GM21576 (cell line): ENCODE measurements at regions not wholly inside any gene's neighbourhood (a gene's known extent, or its start where the extent isn't known, plus 50 kb on each side); places are given as distances from the start of the nearest gene placed in this dataset.

ENCODE experiments used
- ATAC-seq: cut with Tn5 transposase; IDR thresholded peaks from one replicate; pipeline ENCODE4 v1.9.1; 2021; ENCODE audit warnings: mild to moderate bottlenecking, moderate library complexity; ENCODE audit not compliant: unreplicated experiment

DNA sequence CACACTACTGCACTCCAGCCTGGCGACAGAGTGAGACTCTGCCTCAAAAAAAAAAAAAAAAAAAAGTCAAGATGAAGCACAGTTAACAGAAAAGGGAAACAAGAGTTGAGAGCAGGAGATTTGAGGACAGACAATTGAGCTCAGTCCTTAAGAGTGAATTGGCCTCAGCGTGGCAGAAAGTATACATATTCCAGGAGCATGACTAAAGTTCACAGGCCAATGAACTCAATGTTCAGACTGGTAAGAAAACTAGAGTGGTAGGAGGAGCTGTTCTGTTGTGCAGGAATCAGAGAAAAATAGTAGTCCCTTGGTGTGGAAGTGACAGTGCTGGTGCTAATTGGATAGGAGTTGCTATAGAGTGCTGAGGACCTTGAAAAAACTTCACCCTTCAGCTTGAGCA lies 60.0 kb downstream of the NRN1 start:
- ATAC-seq: no peak

DNA sequence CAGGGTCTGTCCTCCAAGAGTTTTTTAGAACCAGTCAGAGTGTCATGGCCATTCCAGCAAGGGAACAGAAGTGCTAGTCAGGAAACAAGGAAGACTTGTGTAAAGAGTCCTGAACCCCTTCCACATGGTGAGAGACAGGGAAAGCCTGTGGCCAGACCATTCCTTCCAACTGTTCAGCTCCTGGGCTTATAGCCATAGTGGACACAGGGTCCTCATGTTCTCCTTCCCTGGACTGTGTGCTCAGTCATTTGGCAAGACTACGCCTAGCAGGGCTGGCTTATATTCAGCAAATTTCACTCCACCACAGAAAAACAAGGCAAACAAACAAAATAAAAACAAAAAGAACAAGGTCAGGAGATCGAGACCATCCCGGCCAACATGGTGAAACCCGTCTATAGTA lies 60.5 kb downstream of the NRN1 start:
- ATAC-seq: no peak

DNA sequence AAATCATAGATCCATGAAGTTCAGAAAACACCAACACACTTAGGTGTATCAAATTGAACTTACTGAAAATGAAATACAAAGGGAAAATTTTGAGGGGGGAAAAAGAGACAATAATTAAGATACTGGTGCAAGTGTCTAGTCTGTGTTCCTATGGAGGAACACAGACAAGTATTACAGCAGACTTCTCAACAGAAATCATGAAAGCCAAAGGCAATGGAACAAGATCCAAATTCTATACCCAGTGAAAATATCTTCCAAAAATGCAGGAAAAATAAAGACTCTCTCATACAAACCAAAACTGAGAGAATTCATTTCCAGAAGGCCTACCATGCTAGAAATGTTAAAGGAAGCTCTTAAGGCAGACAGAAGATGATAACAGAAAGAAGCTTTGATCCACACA lies 63.1 kb downstream of the NRN1 start:
- no peak for ATAC-seq

DNA sequence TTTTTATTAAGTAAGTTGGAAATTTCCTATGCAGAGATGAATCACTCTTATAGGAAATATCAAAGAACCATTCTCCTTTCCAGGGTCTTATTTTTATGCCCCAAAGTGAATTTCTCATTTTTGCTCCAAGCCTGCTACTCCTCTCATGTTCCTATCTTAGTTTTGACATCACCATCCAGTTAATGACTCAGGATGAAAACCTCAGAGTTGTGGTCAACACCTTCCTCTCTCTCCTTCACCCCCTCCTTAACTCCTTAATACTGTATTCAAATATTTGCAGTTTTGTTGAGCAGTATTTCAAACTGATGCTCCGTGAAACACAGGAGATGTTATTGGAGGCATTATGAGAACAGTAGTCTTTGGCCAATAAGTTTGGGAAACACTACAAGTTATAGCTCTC lies 64.1 kb downstream of the NRN1 start:
- no peak for ATAC-seq

DNA sequence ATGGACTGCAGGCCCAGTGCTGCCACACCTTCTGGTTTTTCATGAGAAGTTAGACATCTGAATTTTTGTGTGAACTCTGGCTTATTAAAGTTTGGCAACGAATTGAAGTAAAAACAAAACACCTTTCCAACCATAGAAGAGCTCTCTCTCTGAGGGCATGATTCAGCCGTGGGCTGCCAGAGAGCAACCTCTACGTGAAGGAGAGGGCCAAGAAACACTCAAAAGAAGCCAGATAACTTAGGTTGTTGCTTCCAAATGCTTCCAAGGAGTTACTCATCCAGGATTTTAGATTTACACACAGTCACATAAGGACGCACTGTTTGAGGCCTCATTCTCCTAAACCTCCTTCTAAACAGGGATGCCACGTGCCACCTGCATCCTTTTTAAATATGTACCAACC lies 65.5 kb downstream of the NRN1 start:
- no peak for ATAC-seq

DNA sequence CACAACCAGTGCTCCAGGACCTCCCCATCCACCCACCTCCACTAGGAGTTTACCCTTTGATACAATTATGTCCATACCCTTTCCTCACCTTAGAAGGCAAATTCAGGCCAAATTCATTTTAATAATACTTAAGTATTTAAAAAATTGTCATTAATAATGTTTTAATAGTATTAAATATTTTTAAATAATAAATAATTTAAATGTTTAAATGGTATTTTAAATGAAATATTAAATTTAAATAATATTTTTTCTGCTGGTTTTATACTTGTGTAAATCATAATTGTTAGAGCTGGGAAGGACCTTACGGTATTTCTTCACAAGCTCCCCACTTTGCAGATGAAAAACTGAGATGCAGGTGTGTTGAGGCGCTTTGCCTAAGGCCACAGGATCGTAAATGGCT lies 67.8 kb downstream of the NRN1 start:
- ATAC-seq: no peak

DNA sequence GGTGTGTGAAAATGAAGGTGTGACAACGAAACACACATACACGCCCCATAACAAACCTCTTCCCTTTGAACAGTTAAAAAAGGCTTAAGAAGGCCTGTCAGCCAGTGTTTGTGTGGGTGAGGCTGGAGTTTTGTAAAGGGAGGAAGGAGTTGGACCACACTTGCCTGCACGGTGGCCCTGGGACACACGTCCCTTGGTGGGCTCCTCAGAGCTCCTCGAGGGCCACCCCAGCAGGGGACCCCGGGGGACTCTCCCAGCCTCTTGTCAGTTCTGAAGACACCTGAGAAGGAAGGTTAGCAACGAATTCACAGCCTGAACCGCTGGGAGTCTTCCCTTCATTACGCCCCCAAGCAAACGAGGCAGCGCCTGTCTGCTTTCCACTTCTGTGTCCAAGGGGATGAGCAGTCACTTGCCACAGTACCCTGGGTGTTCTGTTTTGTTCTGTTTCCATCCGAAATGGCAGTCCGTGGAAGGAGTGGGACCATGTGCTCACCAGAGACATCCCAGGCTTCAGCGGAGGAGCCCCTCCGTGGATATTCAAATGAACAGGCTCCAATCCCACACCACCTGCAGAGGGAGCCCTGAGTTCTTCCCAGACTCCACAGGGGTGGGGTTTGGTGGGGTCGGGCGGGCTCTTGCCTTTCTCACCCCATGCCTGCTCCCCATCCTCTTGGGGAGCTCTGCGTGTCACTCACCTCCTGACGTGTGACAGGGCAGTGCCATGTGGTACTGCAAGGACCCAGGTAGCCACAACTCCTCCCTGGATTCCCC lies 68.6 kb downstream of the NRN1 start:
- ATAC-seq: no peak

DNA sequence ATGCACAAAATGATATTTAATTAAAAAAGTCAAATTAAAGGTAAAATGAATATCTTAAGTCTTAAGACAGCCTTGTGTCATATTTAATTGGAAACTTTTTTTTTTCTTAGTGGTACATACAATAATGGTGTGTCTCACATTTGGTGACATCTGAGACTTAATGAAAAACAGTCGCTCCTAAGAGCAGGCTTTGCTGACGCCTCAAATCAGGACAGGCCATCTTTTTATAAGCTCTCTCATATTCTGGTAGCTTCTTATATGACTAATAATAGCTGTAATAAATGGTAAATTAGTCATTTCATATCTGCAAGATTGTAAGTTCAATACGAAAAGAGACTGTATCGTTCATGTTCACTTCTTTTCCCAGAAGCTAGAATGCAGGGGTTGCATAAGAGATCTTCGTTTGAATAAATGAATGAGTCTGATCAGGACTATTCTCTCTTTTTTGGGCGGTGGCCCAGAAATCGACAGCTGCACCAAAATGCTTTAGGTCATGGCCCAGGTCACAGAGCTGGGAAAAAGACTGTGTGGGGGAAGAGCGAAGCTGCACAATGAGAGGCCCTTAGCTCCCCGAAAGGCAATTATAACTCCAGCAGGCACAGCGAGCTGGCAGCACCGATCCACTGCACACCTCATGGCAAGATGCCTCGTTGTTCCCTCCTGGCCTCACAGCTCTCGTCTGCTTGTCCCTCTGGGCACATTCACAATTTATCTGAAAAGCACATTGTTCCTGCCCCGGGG lies 69.4 kb downstream of the NRN1 start:
- ATAC-seq: no peak

DNA sequence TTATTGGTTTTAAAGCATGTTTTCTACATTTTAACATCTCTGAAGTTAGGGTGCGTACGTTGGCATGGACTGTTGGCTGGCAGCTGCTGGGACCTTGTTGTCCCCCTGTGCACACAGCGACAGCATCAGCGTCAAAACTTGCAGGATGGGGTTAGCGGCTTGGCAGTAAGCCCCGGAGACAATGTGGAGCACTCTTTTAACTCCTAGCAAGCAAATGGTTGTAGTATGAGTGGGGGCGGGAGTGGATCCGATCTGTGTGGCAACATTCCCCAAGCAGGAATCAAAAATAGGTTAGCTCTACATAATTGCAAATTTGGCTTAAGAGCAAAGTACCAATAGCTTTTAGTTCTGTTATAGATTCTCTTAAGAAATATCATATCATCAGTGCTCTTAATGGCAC lies 70.1 kb downstream of the NRN1 start:
- no peak for ATAC-seq

DNA sequence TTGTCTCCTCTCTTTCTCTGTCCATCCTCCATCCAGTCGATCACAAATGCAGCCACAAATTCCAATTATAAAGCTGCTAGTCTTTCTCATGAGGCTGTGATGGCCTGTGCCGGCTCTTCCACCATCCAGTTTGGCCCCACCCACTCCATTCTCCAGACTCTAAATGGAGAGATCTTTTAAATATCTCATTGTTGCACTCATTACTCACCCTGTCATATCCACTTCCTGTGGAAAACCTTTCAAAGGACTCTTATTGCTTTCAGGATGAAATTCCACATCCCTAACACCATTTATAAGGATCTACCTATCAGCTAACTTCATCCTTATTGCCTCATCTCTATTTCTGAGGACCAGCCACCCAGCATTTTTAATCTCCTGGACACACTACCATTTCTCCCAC lies 70.6 kb downstream of the NRN1 start:
- no peak for ATAC-seq

DNA sequence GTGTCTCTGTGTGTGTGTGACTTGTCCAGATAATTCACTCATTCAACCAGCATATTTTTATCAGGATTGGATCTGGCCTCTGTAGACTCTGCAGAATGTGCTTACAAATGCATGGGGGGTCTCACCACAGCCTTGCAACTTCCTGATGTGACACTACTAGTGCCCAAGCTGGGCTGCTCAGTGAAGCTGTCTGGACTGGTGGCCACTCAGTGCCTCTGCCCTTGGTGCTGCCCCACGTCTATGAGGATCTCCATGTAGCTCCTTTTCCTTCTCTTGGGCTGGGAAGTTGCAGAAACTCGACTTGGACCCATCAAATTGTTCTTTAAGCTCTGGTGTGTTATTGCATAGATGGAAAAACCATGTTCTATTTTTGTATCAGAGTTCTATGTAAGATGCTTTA lies 75.8 kb downstream of the NRN1 start:
- no peak for ATAC-seq

DNA sequence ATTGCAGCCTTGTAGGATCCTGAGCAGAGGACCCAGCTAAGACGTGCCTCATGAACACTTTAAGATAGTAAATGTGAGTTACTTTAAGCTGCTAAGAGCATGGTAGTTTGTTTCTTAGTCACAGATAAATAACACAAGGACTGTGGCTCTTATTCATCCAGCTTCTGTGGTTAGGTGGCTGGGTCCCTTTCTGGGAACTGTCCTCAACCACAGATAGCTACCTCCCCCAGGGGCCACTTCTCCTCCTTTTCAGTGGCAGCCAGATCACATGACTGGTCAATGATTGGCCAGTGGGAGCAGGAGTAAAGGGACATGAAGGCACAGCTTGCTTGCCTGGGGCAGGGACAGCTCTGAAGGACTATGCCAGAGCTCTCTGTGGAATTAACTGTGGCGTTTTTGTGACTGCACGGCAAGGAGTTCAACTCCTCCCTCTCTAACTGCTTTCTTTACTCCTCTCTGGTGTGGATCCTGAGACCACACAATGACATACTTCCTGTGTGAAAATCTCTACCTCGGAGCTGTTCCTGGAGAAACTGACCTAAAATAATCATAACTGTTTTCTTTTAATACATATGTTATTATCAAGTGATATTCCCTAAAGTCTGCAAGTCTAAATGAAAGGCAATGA lies 76.5 kb downstream of the NRN1 start:
- ATAC-seq: no peak

DNA sequence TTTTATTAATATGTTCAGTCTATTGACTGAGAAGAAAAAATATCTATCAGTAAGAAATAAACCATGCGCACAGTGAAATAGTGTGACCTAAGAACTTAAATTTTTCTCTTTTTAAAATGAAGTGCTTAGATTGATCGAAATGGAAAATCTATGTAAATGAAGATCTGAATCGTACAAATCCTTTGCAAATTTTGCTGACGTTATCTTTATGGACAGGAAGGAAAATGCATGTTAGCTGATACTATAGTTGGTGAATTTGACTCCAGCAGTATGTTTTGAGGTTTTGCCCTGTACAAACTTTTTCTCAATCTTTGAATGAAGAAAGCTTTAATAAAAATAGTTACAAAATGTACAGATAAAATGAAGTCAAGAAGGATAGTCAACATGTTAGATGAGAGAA lies 82.9 kb downstream of the NRN1 start:
- no peak for ATAC-seq

DNA sequence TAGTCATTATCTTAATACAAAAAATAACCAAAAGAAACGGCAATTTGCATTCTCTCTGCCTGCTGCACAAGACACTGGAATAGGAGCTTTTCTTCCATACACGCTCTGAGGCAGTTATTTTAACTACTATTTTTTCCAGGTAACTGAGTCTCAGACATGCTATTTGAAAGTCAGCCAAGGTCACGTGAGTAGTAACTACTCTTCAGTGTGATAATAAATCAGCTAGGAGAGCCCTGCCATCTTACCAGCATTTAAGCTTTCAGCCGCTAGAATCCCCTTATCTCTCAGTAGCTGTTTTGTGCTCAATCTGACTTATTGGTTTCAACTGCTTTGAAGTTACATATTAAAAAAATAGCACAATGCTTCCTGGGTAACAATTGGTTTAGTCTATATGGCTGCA lies 84.5 kb downstream of the NRN1 start:
- no peak for ATAC-seq

DNA sequence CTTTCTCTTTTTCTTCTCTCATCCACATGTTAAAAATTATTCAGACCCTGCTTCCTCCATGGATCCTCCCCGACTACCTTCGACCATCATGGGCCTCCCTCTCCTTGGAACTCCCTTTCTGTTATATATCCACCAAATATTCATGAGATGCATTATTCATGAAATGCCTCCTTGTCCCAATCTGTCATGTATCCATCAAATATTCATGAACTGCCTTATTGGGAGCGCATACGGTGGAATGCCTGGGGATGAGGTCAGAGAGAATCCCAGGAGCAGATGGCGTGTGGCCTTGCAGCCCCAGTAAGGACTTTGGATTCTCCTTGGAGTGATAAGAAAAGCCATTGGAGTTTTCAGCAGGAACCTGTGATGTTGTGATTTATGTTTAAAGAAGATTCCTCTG lies 97.0 kb downstream of the NRN1 start:
- no peak for ATAC-seq

DNA sequence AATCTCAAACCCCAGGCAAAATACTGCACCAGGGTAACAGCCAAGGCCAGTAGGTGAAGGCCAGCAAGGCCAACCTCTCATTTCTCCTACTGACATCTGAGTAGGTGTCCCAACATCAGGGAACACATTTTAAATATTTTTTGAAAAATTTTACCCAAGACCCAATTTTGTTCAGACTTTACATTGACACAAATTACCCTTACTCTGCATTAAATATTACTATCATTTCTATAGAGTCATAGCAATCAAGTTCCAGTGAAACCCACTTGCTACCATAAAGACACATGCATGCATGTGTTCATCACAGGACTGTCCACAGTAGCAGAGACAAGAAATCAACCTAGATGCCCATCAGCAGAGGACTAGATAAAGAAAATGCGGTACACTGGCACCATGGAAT lies 99.9 kb downstream of the NRN1 start:
- ATAC-seq: no peak

DNA sequence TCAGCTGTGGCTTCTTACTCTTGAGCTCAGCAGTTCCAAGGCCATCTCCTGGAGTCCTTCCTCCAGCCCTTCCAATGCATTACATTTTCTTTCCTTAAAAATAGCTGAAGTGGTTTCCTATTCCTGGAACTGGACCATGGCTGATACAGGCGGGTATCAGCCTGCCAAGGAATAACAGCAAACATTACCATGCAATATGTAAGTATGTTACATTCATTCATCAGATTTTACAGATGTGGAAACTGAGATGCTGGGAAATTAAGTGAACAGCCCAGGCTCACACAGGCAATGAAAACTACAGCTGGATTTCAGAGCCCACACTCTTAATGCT lies 100.4 kb downstream of the NRN1 start:
- ATAC-seq: no peak

DNA sequence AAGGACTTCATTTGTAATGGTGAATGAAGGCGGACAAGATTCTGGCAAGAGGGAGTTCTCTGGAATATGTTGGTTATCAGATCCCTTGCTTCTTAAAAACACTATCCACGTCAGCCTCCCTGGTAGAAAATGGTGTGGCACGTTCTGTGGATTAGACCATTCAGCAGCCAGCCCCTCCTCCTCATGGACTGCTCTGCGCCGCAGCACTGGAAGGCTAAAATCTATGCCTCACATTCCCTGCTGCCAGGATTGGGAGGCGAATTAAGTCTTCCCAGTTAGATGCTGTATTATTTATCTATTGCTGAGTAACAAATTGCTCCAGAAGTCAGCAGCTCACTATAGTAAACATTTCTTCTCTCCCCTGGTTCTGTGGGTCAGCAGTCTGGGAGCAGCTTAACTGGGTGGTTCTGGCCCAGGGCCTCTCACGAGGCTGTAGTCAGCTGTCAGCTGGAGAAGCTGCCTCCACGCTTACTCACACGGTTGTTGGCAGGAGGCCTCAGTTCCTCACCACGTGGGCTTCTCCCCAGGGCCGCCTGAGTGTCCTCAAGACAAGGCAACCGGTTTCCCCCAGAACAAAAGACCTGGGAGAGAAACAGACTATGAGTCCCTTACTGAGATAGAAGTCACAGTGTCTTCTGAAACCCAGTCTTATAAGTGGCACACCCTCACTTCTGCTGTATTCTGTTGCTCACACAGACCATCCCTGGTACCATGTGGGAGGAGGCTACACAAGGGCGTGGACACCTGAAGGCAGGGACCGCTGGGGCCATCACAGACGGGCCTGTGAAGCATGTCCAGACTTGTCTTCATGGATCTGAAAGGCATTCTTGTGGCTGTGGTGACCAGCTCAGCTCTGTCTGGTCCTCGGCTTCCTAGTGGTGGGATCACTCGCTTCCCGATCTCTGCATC lies 101.0 kb downstream of the NRN1 start:
- no peak for ATAC-seq

DNA sequence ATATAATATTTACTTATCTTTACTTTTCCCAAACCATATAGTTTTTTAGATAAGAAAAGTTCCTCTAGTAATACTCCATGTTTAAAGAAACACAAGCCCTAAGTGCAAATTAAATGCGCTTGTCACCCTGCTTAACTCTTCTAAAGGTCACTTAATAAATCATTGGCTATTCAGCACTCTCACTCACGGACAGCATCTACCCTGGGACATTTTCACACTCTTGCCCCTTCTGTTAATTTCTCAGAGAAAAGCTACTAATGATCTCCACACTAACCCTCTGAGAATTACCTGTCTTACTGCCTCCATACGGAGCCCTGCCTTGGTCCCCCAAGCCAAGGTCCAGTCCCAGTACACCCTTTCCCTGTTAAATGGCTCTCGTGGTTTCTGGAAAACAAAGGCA lies 102.2 kb downstream of the NRN1 start:
- no peak for ATAC-seq

DNA sequence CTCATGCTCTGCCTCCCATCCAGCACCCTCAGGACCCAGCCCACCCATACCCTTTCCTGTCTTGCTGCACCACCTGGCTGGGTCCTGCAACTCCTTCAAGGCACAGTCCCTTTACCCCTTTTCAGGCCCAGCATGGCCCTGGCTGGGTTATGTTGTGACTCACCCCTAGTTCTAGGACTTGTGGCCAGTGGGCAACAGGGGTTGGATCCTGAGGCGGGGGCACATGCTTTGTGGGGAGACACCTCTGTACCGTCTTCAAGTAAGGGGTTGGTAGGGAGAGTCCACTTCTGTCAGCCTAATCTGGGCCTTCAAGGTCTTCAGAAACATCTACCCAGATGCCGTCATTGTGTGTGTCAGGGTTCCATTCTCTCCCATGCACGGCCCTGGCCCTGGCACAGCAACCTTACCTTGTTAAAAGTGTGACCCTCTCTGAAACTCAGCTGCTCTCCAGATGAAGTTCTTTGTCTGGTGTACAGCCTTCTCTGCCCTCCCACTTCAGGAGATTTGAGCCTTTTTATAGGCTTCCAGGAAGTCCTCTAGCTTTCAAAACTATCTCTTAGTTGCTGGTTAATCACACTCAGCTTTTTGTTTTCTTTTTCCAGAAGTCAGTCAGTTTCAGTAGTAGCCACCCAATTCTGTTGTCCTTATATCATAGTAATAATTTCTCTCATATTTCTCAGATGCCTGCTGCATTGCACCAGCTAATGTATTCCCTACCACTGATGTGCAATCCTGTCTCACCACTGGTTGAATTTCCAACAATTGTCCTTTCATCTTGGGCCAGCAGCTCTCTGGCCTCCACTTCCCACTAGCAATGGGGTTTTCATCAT lies 107.3 kb downstream of the NRN1 start:
- no peak for ATAC-seq
